Gastrocnemius medialis (tissue), 4 donors: ENCODE measurements at regions not wholly inside any gene's neighbourhood (a gene's known extent, or its start where the extent isn't known, plus 50 kb on each side); places are given as distances from the start of the nearest gene placed in this dataset.

Source experiments
- ATAC-seq, 2 donors: fragments of 150-250 bp; one replicate each; pipeline ENCODE4 v1.9.1; 2016
- DNase-seq, 2 donors: peaks; one replicate each; pipeline ENCODE4 v3.0.0-alpha.2; 2019
- H3K27ac ChIP-seq, 4 donors: fragments of 200-600 bp; sonication (generic); 1 replicate in 1 of 4; 2 replicates in 3 of 4; pipeline ENCODE4 v1.5.1; 2016 to 2018; ENCODE audit warnings: mild to moderate bottlenecking in 2 of 4, moderate library complexity in 1 of 4
- H3K27me3 ChIP-seq, 3 donors: fragments of 200-600 bp; sonication (generic) in 2 of 3; 1 replicate in 1 of 3; 2 replicates in 2 of 3; pipeline versions ENCODE4 v1.5.1 to v1.6.0; 2016 to 2019; ENCODE audit warnings: mild to moderate bottlenecking in 1 of 3, moderate library complexity in 1 of 3
- H3K36me3 ChIP-seq, 2 donors: fragments of 200-600 bp; sonication (generic) in 1 of 2; one replicate each; pipeline ENCODE4 v1.5.1; 2017 to 2018
- H3K4me1 ChIP-seq, 2 donors: fragments of 200-600 bp; sonication (generic) in 1 of 2; one replicate each; pipeline ENCODE4 v1.5.1; 2016 to 2017; ENCODE audit warnings: mild to moderate bottlenecking in 2 of 2
- H3K4me3 ChIP-seq, 4 donors: fragments of 200-600 bp; sonication (generic) in 3 of 4; 1 replicate in 1 of 4; 2 replicates in 3 of 4; pipeline ENCODE4 v1.5.1; 2016 to 2019; ENCODE audit warnings: mild to moderate bottlenecking in 2 of 4
- H3K9me3 ChIP-seq, 3 donors: fragments of 200-600 bp; sonication (generic) in 2 of 3; 1 replicate in 1 of 3; 2 replicates in 2 of 3; pipeline ENCODE4 v1.5.1; 2016 to 2019
- CTCF ChIP-seq, 5 experiments: fragments of 450-650 bp in 3 of 5; fragments of 200-600 bp in 2 of 5; sonication (generic) in 2 of 5; IDR thresholded peaks in 4 of 5; conservative IDR thresholded peaks in 1 of 5; 1 replicate in 4 of 5; 2 replicates in 1 of 5; pipeline ENCODE4 v1.5.1; 2016 to 2019; ENCODE audit warnings: antibody characterized with exemption in 5 of 5, mild to moderate bottlenecking in 3 of 5, moderate library complexity in 3 of 5
- POLR2A ChIP-seq, 2 donors: fragments of 450-650 bp; IDR thresholded peaks; one replicate each; pipeline ENCODE4 v1.6.1; 2017; ENCODE audit warnings: antibody characterized with exemption in 2 of 2, mild to moderate bottlenecking in 2 of 2, moderate library complexity in 2 of 2
- in situ Hi-C, 4 donors: fragments of 200-750 bp; cut with MboI; loops; one replicate each; pipeline versions ENCODE4 v1.15.0 to v1.8.0; 2017; ENCODE audit warnings: low sequenced_read_pairs in 4 of 4
- intact Hi-C: fragments of 100-400 bp; cut with DNase I; formaldehyde crosslinking; loops from one replicate; pipeline ENCODE4 v1.15.1; 2023; ENCODE audit warnings: low total_unique reads

GRCh38 chr9:27853529-27853928 is 280.2 kb upstream of the C9orf72 start:
- Histone ChIP-seq H3K36me3 (no peaks in the 10 kb centered on the region), H3K9me3 (no peaks in the 10 kb centered on the region), H3K4me3 (no peak overlapping the region), H3K4me1 (no peaks in the 10 kb centered on the region), H3K27me3 (no peaks in the 10 kb centered on the region), H3K27ac (no peak overlapping the region)
- in situ Hi-C loops, result loop anchor here in 1 of 4 donors (25.0 kb wide), 1 partner anchor 91 kb away; no protein-coding TSS in a partner anchor
- TF ChIP-seq POLR2A (IDR thresholded peaks at IDR 0.05), result no peak
- TF ChIP-seq CTCF (IDR thresholded peaks at IDR 0.05 in 4 of 5, conservative IDR thresholded peaks at IDR 0.05 in 1 of 5), result no peak
- intact Hi-C loops, result no loop called here
- ATAC-seq (no peak), DNase-seq (no peak)

DNA sequence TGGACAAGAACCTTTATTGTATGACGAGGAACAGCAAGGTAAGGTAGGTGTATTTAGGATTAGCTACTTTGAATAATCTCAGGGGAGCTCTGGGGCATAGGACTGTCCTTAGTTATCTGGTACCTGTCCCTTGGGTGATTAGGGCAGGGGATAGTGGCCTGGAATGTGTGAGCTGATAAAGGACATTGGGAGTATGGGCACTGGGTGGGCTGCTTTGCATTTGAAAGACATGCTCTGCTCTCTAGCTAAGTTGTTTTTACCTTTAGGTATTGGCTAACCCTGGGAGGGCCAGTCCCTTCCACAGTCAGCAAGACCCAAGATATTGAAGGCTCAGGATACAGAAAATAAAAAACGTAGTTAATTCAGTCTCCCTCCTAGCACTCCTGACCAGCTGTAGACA is 282.8 kb upstream of the C9orf72 start:
- intact Hi-C loops, result no loop called here

DNA sequence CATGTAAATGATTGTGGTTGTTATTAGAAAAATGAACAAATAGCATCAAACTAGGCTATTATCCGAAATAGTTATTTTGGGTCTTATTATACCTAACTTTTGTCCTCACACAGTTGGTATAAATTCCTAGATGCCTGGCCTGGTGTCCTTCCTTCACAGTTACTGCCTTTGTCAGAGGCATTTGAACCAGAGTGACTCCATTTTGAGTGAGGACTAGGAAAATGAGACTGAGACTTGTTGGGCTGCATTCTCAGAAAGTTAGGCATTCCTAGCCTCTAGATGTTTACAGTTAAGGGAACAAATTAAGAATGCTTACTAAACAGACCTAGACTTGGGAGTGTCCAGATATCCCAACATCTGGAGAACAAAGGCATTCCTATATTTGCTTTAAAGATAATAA is 283.5 kb upstream of the C9orf72 start:
- Histone ChIP-seq H3K27me3 (no peaks in the 10 kb centered on the region), H3K4me1 (no peaks in the 10 kb centered on the region), H3K36me3 (no peaks in the 10 kb centered on the region), H3K9me3 (no peaks in the 10 kb centered on the region), H3K27ac (no peak overlapping the region), H3K4me3 (no peak overlapping the region)
- DNase-seq, result no peak
- intact Hi-C loops (no loop called here), in situ Hi-C loops (loop anchor here in 1 of 4 donors (25.0 kb wide), 1 partner anchor 94 kb away; no protein-coding TSS in a partner anchor)
- TF ChIP-seq POLR2A (IDR thresholded peaks at IDR 0.05), result no peak
- TF ChIP-seq CTCF (IDR thresholded peaks at IDR 0.05 in 4 of 5, conservative IDR thresholded peaks at IDR 0.05 in 1 of 5), result no peak
- ATAC-seq, result no peak

More for the DNA sequence above, 282.8 kb upstream of the C9orf72 start:
- Histone ChIP-seq H3K36me3 (no peaks in the 10 kb centered on the region), H3K4me1 (no peaks in the 10 kb centered on the region), H3K4me3 (no peak overlapping the region), H3K27me3 (no peaks in the 10 kb centered on the region), H3K27ac (no peak overlapping the region), H3K9me3 (no peaks in the 10 kb centered on the region)
- ATAC-seq (no peak), DNase-seq (no peak)
- in situ Hi-C loops, result loop anchor here in 1 of 4 donors (25.0 kb wide), 1 partner anchor 94 kb away; no protein-coding TSS in a partner anchor
- TF ChIP-seq CTCF (IDR thresholded peaks at IDR 0.05 in 4 of 5, conservative IDR thresholded peaks at IDR 0.05 in 1 of 5) (no peak), POLR2A (IDR thresholded peaks at IDR 0.05) (no peak)

DNA sequence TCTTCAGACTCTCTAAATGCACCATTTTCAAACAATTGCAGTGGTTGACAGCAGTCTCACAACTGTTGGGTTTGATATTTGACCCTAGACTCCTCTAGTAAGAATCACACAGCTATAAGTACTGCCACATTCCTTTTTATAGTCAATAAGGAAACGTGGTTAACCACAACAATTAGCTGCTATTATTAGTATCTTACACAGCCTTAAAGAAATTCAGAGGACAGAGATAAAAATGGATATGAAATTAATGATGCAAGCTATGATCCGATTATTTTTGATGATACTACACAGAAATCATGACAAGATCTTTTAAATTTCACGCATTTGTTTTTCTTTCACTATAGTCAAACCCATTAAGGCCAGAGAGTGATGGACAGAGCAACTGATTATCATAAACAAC is 288.6 kb upstream of the C9orf72 start:
- H3K9me3 ChIP-seq, result no peaks in the 10 kb centered on the region
- TF ChIP-seq CTCF (IDR thresholded peaks at IDR 0.05 in 4 of 5, conservative IDR thresholded peaks at IDR 0.05 in 1 of 5), result no peak
- no peak for TF ChIP-seq POLR2A (IDR thresholded peaks at IDR 0.05)
- in situ Hi-C loops, result loop anchor here in 1 of 4 donors (25.0 kb wide), 1 partner anchor 100 kb away; no protein-coding TSS in a partner anchor
- no peak overlapping the region for H3K27ac ChIP-seq
- ATAC-seq (no peak), DNase-seq (no peak)
- no peaks in the 10 kb centered on the region for H3K4me1 ChIP-seq
- H3K27me3 ChIP-seq, result no peaks in the 10 kb centered on the region
- intact Hi-C loops, result no loop called here
- H3K4me3 ChIP-seq, result no peak overlapping the region
- H3K36me3 ChIP-seq, result no peaks in the 10 kb centered on the region
